ENCODE measurements at regions not wholly inside any gene's neighbourhood (a gene's known extent, or its start where the extent isn't known, plus 50 kb on each side); places are given as distances from the start of the nearest gene placed in this dataset.

DNA sequence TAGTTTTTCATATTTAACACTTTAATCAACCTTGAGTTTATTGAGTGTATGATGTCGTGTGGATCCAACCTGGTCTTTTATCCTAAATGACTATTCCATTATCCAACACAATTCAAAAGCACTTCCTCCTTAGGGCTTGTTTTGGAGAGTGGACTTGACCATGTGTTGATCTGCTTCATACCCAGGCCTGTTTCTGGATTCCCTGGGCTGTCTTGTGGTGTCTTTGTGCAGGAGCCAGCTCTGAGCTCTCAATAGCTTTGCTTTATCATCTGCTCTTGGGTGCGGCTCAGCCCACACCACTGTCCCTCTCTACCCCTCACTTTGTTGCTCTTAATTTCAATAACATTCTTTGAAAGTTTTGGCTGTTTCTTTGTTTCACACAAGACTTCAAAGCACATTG is 70.9 kb upstream of the CHST15 start:
- DNase-seq (ENCODE audit: extremely low spot score), result no peak
- CTCF ChIA-PET, result no interaction called here
- POLR2A ChIA-PET, result no interaction called here
- no peak for TF ChIP-seq CTCF (IDR thresholded peaks at IDR 0.05; ENCODE audit: control extremely low read depth, extremely low read depth, low read depth, missing control alignments)

DNA sequence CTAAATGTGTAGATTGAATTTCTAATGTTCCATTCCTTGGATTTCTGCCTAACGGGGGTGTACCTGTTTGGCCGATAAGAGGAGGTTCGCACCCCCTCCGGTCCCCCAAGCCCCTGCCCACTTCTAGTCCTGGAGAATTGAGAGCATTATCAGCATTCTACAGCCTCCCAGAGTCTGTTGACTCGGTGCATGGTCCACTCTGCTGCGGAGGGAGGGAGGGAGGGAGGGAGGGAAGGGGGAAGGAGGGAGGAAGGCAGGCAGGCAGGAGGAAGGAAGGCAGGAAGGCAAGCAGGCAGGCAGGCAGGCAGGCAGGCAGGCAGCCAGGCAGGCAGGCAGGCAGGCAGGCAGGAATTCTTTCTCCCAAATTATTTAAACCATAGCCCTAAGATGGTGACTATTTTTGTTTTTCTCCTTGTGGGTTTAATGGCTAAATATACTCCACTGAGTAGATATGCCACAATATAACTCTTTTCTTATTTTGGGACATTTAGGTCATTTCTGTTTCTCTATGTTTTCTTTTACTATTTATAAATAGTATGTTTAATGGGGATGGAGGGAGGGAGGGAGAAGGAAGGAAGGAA is 69.5 kb upstream of the CHST15 start:
- CTCF ChIA-PET, result no interaction called here
- POLR2A ChIA-PET, result no interaction called here
- no peak for TF ChIP-seq CTCF (IDR thresholded peaks at IDR 0.05; ENCODE audit: control extremely low read depth, extremely low read depth, low read depth, missing control alignments)
- DNase-seq (ENCODE audit: extremely low spot score), result no peak

DNA sequence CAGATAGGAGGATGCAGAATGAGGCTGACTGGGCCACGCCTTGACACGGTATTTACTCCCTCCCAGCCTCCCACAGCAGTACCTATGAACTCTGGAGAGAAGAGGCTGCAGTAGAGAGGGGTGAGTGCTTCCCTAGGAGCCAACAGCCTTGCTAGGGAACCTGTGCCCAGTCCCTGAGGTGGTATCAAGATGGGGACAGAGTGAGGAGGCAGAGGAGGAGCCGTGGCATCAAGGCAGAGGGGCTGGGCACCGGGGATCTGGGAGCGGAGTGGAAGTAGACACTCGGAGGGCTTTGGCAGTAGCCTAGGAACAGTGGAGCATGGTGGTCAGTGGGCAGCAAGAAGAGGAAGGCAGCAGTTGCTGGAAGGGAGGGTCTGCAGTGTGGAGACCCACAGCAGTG is 68.7 kb upstream of the CHST15 start:
- ChIA-PET POLR2A (no interaction called here), CTCF (no interaction called here)
- TF ChIP-seq CTCF (IDR thresholded peaks at IDR 0.05; ENCODE audit: control extremely low read depth, extremely low read depth, low read depth, missing control alignments), result no peak
- DNase-seq (ENCODE audit: extremely low spot score), result no peak

GRCh38 chr10:124161601-124162000 is 68.2 kb upstream of the CHST15 start:
- DNase-seq (ENCODE audit: extremely low spot score), result no peak
- CTCF ChIA-PET, result no interaction called here
- POLR2A ChIA-PET, result no interaction called here
- no peak for TF ChIP-seq CTCF (IDR thresholded peaks at IDR 0.05; ENCODE audit: control extremely low read depth, extremely low read depth, low read depth, missing control alignments)

DNA sequence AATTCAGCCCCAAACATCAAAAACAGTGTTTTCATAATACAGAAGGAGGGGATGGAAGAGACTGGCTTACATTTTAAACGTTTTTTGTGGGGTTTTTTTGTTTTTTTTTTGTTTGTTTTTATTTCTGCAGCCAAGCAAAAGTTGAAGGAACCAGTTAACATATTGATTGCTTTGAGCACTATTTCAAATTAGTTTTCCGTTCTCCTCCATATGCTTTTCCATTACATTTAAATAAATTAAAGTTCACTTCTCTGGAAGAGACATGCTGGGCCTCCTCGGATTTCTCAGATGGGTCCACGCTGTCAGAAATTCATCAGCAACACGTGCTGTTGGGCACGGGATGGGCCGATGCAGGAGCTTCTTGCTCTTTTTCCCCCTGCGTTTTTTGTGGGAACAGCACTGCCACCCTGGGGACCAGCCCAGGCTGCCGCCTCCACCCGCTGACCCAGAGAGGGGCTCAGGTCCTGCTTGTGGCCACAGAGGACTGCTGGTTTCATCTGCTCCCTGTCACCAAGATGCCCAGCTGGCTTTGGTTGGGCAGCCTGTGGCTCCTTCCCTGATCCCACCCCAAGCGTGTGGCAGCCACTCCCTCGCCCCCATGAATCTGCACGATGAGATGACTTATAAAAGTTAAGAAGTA is 67.7 kb upstream of the CHST15 start:
- POLR2A ChIA-PET, result no interaction called here
- DNase-seq (ENCODE audit: extremely low spot score), result no peak
- CTCF ChIA-PET, result no interaction called here
- no peak for TF ChIP-seq CTCF (IDR thresholded peaks at IDR 0.05; ENCODE audit: control extremely low read depth, extremely low read depth, low read depth, missing control alignments)

DNA sequence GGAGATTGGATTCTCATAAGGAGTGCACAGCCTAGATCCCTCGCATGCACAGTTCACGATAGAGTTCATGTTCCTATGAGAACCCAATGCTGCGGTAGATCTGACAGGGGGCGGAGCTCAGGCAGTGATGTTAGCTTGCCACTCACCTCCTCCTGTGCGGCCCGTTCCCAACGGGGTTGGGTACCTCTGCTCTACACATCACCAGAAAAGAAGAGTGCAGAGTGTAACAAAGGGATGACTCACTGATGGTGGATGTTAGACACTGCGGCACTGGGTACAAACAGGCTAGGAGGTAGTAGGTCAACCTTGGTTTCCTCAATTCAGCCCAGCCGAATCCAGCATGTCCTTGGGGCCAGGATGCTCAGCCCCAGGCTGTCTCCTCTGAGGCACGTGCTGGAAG is 66.8 kb upstream of the CHST15 start:
- POLR2A ChIA-PET, result no interaction called here
- DNase-seq (ENCODE audit: extremely low spot score), result no peak
- CTCF ChIA-PET, result interaction anchor here (1.0 kb wide), 1 partner anchor 229 kb away, joined by 3 read pairs; no protein-coding TSS in a partner anchor

More for the DNA sequence above, 66.8 kb upstream of the CHST15 start:
- no peak for TF ChIP-seq CTCF (IDR thresholded peaks at IDR 0.05; ENCODE audit: control extremely low read depth, extremely low read depth, low read depth, missing control alignments)

Measured in GM10248 (cell line).